NCI-H2196 (cell line): ENCODE measurements at regions not wholly inside any gene's neighbourhood (a gene's known extent, or its start where the extent isn't known, plus 50 kb on each side); places are given as distances from the start of the nearest gene placed in this dataset.

Experiments used
- DNase-seq: peaks from one replicate; lab custom pipeline; 2025; ENCODE audit not compliant: unreplicated experiment; lab: John Stamatoyannopoulos, UW

DNA sequence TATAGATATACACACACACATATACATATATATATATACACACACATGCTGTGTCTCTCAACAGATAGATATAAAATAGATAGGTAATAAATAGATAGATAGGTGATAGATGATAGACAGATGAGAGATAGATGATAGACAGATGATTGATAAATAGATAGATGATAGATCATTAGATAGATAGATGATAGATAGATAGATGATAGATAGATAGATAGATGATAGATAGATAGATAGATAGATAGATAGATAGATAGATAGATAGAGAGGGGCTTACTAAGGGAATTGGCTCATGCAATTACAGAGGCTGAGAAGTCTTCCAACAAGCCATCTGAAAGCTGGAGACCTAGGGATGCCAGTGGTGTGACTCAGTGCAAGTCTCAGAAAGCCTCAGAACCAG, 394.5 kb downstream of the ICE1 start:
- DNase-seq, result no peak

DNA sequence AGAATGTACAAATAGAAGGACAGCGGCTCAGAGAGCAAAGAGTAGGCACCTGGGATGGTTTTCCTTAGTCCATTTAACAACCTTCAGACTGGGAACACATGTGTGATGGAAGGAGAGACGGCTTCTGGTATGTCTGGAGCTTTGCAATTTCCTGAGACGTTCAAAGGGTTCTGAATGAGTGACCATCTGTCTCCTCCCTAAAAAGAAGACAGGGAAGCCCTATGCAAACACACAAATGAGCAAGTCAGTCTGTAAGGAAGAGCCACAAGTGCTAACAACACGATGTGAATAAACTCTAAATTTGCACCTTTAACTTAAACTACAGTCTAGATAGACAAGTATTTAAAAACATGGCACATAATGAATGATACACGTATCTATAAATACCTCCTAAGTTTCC, 391.0 kb downstream of the ICE1 start:
- no peak for DNase-seq

DNA sequence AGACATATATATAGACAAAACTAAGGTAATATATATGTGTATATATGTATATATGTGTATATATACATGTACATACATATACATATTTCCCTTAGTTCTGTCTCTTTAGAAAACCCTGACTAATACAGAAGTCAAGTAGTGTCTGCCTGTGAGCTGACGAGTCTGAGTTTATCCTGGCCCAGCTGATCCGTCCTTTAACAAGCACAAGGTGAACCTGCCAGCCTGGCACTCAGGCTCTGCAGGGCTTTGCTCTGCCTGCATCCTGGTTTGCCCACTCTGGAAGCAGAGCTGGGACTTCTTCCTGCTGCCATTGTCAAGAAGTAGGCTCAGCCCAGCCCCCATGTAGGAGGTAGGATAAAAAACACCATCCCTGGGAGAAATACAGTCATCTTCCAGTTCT, 388.0 kb downstream of the ICE1 start:
- no peak for DNase-seq

DNA sequence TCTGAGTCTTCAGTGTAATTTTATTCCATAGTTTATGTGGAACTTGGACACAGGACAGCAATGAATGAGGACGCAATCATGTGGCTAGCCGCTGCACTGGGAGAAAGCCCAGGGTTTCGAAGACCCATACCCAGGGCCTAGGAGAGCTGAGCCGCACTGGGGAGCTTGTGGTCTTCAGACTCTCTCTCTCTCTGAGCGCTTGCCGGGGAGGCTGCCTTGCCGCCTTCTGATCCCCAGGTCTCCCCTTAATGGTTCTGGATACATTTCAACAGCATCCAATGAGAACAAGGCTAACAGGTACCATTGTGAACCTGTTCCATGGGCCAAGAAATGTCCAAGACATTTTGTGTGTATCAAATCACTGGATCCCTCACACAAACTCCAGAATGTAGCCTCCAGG, 383.4 kb downstream of the ICE1 start:
- DNase-seq, result no peak

DNA sequence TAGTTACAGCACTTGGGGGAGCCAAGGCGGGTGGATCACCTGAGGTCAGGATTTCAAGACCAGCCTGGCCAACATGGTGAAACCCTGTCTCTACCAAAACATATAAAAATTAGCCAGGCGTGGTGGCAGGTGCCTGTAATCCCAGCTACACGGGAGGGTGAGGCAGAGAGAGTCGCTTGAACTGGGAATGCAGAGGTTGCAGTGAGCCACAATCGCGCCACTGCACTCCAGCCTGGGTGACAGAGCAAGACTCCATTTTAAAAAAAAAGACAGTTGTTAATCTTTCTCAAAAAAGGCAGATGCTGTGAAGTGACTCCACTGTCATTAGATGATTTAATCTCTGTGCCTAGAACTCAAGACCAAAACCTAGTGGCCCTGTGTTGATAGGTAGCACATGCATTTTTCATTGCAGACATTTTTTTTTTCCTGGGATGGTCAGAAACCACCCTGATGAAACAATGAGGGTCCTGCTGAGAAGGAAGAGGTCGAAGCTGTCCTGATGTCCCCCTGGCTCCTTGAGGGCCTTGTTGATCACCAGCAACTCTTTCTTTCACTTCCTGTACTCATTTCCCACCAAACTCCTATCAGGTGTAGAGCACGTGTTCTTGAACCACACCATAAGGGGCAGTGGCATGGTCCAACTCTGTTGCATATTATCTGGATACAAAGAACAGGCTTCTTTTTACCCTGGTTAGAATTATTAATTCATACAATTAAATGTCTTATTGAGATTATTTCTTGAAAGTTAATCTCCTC, 382.2 kb downstream of the ICE1 start:
- no peak for DNase-seq

DNA sequence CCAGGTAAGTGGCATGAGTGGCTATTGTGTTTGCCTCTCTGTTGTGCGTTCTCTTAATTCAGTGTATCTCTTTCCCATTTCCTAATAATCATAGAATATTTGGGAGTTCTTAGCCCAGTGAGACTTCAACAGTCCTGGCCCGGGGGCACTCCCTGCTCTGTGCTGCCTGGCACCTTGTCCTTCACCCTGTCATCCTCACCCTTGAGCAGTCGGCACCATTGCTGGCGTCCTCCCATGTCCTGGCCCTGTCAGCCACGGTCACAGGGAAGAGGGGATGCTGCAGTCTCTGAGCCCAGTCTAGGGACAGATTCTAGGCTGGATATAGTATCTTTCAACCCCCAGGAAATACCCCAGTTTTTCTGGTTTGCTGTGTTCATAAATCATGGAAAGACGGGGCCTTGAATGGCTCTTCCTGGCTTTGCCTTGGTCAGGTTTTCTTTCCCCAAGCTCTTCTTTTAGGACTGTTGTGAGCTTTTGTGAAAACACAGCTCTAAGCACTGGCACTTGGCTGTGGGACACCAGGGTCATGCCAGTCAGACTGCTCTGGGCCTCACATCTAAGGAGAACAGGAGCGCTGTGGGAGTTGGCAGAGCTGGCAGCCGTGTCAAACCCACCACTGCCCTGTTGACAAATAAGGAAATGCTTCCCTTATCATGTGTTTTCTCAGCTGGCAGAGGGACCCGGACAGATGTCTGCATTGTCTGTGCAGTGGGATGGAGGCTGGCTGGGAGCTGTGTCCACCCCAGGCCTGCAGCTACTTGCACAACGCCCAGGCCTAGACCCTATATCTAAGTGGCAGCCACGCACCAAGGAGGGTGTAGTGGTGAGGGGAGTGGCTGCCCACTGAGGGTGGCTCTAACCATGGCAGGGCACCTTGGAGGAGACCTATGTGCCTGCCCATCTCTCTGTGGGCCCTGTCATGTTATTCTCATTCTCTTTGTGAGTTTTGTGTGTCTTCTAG, 378.6 kb downstream of the ICE1 start:
- DNase-seq, result no peak

DNA sequence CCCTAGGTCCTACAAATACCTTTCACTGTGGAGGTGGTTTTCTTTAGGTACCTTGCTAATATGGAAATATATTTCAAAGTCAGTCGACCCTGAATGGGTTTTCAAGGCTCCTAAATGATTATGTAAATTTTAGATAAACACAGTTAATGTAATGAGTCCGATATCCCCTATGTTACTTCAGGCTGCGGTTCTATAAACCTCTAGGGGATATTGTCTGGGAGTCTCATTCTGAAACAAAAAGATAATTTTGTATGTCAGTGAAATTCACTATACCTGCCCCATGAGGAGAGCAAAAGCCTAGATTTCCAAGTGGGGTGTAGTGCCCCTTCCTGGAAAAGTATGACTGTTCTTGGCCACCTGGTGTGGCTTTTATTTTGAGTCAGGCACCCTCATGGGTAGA, 377.3 kb downstream of the ICE1 start:
- no peak for DNase-seq

DNA sequence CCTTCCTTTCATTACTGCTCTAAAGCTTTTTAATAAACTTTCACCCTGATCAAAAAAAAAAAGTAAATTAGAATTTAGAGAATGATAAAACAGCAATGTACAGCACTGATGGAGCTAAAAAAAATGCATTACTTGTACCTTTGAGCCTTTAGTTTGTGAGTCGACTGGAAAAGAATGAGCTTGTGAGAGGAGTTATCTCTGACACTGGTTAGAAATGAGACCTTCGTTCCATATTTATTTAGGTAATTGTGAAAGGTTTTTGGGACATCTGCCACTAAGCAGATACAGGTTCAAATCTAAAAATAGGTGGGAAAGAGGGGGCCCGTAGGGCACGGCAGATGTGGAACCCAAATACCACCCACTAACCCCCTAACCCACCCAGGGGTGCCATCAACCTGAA, 376.8 kb downstream of the ICE1 start:
- no peak for DNase-seq

DNA sequence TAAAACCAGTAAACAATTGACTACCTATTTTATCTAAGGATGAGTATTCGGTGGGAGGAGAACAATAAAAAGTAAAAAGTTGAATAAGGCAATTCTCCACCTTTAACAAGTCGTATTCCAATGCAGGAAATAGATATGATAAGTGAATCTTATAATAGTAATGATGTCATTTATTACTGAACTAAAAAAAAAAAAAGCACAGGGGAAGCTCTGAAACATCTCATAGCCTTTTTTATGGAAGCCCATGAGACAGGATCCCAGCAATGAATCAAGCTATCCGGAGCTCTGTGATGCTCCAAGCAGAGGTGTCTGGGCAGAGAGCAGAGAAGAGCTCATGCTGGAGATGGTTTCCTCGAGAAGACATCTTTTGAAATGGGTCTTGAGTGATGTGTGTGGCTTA, 376.0 kb downstream of the ICE1 start:
- no peak for DNase-seq

DNA sequence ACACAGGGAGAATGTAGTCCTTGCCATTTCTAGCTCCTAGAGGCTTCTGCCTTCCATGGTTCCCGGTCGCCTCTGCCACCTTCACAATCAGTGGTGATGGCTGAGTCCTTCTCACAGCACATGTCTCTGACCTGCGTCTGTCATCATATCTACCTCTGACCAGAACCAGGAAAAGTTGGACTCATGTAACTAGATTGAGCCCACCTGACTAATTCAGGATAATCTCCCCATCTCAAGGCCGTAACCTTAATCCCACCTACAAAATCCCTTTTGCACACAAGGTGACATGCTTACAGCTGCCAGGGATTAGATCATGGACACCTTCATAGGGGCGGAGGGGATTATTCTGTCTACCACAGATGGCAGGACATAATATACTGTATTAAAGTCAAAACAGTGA, 375.6 kb downstream of the ICE1 start:
- DNase-seq, result no peak

DNA sequence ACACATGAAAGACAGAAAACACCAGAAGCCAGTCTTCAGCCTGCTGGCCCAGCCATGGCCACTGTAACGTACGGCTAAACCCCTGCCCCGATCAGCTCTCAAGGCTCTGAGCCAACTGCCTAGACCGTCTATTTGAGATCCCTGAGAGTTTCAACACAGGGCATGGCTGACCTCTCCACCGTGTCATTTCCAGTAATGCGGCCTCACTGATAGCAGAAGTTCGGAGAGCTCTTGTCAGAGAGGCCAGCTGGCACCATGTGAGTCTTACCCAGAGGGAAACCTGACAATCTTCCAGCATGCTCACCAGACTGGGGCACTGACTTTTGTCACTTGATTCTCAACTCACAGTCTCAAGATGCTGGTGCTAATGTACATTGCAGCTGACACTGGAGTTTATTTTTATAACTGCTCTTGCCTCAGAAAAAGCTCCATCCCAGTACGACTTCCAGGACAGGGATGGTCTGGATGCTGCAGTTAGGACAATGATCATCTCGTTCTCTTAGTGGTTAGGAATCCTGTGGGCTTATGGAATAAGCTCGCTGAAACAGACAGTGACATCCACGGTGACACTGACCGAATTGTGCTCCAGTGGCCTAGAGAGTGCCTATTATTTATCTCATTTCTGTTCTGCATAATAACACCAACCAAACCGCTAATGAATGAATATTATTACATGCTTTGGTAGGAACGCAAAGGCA, 372.7 kb downstream of the ICE1 start:
- no peak for DNase-seq

DNA sequence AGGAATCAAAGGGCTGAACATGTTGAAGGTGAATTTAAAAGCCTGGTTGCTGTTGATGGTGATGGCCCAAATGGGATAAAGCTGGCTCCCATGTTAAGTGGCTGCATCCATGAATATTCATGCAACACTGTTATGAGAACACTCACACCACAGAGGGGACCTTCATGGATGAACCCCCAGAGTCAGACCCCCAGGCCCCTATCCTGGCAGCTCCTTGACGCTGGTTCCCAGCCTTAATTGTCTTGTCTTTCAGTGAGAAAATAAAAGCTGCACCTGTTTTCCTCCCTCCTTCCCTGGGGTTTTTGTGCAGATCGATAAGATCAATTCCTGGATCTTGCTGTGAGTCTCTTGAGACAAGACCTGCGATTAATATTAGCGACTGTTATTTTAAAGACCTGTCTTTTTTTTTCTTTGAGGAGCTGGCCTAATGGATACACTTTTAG, 371.7 kb downstream of the ICE1 start:
- no peak for DNase-seq

DNA sequence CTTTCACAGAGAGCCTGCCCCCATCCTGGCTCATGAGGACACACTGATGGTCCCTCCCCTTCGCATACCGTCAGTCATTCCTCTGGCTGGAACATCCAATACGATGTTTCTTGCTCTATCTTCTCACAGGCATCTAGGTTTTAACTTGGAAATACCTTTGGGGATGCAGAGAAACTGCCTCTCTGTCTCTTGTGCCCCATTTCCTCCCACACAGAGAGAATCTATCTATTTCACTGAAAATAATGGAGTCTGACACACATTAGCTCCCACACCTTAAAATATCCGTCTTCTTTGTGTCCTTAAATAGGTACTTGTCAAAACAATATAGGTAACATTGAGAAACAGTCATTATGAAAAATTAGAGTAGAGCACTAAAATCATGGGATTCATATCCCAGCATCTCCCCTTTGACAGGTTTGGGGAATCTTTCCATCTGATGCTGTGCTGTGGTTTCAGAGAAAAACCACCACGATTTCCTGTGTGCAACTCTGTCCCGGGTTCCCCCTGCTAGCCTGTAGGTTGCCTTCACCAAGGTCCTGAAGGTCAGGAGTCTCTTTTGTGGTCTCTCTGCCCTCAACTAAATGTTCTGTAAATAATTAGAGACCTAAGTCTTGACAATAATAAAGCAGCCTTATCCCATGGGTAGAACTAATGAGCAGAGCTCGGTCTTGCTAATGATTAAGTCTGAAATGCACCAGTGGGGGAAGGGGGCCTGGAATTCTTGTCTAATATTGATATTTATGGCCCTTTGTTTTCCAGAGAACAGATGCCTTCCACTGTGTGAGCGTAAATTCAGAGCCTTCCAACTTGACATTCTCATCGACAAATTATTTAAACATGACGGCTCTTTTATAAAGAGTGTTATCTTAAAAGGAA, 371.0 kb downstream of the ICE1 start:
- DNase-seq, result no peak

DNA sequence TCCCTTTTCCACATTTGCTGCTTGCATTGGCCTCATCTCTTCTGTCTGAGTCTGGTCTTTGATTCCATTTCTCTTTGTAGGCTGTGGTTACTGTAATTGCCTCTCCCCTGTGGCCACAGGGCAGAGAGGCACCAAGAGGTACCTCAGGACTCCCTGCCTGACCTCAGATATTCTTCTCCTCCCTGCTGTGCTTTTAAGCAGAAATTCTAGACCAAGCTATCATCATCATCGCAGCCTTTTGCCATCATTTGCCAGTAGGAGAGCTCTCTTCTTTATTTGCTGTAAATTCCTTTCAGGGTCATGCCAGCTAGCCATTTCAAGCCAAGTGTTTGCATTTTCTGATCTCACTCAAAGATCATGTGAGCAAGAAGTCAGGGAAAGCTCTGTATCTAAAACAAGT, 369.6 kb downstream of the ICE1 start:
- no peak for DNase-seq

DNA sequence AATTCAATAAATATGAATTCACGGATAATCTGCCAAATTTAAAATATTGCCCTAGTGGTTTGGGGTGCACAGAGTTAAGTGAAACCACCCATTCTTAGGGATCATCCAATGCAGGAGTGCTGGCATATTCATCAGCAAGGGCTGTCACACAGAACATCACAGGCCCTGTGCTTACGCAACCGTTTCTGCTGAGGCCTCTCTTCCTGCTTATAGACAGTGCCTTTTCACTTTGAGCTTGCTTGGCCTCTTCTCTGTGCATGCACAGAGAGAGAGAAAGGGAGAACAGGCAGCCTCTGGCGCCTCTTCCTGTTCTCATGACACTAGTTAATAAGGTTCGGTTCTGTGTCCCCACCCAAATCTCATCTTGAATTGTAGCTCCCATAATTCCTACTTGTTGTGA, 366.3 kb downstream of the ICE1 start:
- no peak for DNase-seq

DNA sequence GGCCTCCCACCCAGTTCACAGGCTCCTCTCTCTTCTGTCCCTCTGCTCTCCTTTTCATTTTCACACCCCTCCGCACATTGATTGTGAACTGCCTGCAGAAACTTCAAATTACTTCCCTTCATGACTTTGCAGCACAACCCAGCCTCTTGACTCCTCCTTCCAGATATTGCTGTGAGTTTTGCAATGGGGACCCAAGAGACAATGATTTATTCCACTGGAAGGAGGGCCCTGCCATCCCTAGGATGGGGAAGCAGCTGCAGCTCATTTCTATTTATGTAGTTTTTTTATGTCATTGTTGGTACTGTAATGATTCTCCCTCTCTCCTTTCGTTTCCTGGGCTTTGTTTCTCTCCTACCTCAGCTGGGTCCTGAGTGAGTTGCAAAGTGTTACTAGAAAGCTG, 364.9 kb downstream of the ICE1 start:
- DNase-seq, result no peak

DNA sequence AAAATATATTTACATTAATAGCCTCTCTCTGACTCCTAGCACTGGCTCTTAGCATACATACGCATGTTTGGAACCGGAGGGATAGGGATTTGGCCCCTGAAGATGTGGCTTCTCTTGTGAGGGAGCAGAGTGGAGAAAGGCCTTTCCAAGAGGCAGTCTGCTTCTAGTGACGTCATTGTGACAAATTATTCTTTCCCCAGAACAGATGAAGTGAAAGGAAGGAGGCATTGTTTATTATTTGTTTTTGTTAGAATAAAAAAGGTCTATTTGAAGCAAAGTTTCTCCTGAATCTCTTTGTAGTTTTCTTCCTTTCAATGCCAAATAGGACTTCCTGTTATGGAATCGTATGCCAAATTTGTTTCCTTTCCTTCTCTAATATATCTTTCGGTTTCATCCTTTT, 361.6 kb downstream of the ICE1 start:
- no peak for DNase-seq

DNA sequence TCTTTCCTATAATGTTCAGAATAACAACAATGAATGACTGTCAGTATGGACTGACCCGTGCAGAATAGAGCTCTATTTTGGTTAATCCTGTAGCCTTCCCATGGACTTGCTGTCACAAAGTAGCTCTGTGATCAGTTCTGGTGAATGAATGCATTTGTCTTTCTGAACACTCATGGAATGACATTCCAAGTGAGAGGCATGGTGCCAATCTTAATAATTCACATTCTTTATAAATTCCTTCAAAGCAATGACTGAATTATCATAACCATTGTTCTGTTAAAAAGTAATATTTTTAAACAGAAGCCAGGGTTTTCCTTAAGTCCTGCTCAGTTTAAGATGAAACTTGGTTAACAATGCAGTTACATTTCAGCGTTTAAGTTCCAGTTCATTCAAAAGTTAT, 360.5 kb downstream of the ICE1 start:
- DNase-seq, result no peak

DNA sequence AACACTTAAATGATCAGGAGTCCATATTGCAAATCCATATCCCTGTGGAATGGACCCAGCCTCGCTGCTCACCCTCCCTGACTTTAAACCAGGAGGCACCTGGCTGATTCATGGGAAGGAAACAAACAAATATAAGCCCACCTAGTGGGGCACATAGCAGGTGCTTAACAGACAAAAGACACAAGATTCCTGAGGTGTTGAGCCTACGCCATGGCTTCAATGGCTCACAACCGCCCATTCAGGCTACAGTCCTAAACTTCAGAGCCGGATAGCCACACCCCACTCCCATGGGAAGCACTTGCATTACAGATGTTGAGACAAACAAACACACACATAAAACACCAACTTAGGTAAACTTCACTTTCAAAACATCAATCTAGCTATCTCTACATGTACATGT, 359.9 kb downstream of the ICE1 start:
- no peak for DNase-seq

DNA sequence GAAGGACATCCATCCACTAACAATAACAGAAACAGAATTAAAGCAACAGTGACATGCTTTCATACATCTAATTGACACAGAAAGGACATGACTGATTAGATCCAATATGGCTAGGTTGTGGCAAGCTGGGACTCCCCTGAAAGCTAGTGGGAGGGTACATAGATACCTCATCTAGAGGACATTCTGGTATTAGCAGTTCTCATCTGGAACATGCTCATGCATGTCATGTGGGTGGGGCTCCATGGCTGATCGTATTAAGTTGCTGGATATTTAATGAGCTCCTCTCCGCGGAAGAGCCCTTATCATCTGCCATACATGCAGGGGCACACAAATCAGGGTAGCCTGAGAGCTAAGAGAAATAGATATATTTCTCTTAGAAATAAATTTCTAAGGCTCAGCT, 358.9 kb downstream of the ICE1 start:
- no peak for DNase-seq

DNA sequence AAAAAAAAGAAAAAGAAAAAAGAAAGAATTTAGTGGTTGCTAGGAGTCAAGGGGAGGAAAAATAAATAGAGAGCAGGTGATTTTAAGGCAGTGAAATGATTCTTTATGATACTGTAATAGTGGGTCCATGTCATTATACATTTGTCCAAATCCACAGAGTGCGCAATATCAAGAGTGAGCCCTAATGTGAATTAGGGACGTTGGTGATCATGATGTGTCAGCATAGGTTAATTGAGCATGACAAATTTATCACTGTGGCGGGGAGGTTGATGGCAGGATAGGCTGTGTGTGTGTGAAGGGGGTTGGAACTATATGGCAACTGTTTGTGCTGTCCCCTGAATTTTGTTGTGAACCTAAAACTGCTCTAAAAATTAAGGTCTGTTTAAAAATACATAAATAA, 357.8 kb downstream of the ICE1 start:
- no peak for DNase-seq
